ENCODE measurements at regions not wholly inside any gene's neighbourhood (a gene's known extent, or its start where the extent isn't known, plus 50 kb on each side); places are given as distances from the start of the nearest gene placed in this dataset.

- TF ChIP-seq POLR2AphosphoS5 (IDR thresholded peaks at IDR 0.05; ENCODE audit: low read depth, low read length) (no peak), EZH2 (IDR thresholded peaks at IDR 0.05; ENCODE audit: low read depth, low read length, severe bottlenecking) (no peak), SP2 (IDR thresholded peaks at IDR 0.05; ENCODE audit: low read length) (no peak), CHD7 (IDR thresholded peaks at IDR 0.05; ENCODE audit: insufficient replicate concordance, low read length) (no peak), SP1 (IDR thresholded peaks at IDR 0.05; ENCODE audit: low read depth, low read length) (no peak), CEBPB (IDR thresholded peaks at IDR 0.05; ENCODE audit: low read depth, low read length) (no peak), POLR2A (IDR thresholded peaks at IDR 0.05; ENCODE audit: control extremely low read depth in 1 of 2, low read depth in 2 of 2, low read length in 2 of 2) (no peak), BRCA1 (IDR thresholded peaks at IDR 0.05; ENCODE audit: low read depth, low read length) (no peak)
Measured at GRCh38 chr7:47092336-47092735, 489.6 kb downstream of the TNS3 start.

Data from H1 (cell line).